HepG2 (cell line): ENCODE measurements at regions not wholly inside any gene's neighbourhood (a gene's known extent, or its start where the extent isn't known, plus 50 kb on each side); places are given as distances from the start of the nearest gene placed in this dataset.

Experiments used
- MLLT10 ChIP-seq: sonication (generic); formaldehyde crosslinking; IDR thresholded peaks from 2 replicates; pipeline ENCODE4 v1.4.0; 2020; ENCODE audit warnings: missing genetic modification reagents
- MTA3 ChIP-seq: sonication (generic); formaldehyde crosslinking; IDR thresholded peaks from 2 replicates; pipeline ENCODE4 v1.4.0; 2020; ENCODE audit warnings: missing genetic modification reagents
- MZF1 ChIP-seq: sonication (generic); formaldehyde crosslinking; IDR thresholded peaks from 2 replicates; pipeline ENCODE4 v1.8.1; 2023; ENCODE audit warnings: mild to moderate bottlenecking, missing genetic modification reagents, borderline replicate concordance
- NFE2L2 ChIP-seq: fragments of 150-350 bp; IDR thresholded peaks from 2 replicates; pipeline ENCODE4 v1.6.1; 2014; ENCODE audit warnings: low read length
- NR3C1 ChIP-seq: sonication (generic); formaldehyde crosslinking; IDR thresholded peaks from 2 replicates; pipeline ENCODE4 v1.4.0; 2020; ENCODE audit warnings: missing genetic modification reagents
- PHF21A ChIP-seq: sonication (generic); formaldehyde crosslinking; IDR thresholded peaks from 2 replicates; pipeline ENCODE4 v1.5.0; 2020; ENCODE audit warnings: mild to moderate bottlenecking, missing genetic modification reagents
- ZBTB7A ChIP-seq: sonication (generic); formaldehyde crosslinking; IDR thresholded peaks from 2 replicates; pipeline ENCODE4 v1.8.0; 2022; ENCODE audit warnings: mild to moderate bottlenecking, missing genetic modification reagents
- ZFP36L2 ChIP-seq: sonication (generic); formaldehyde crosslinking; IDR thresholded peaks from 2 replicates; pipeline ENCODE4 v1.4.0; 2020; ENCODE audit warnings: missing genetic modification reagents
- ZNF343 ChIP-seq: sonication (generic); formaldehyde crosslinking; IDR thresholded peaks from 2 replicates; pipeline ENCODE4 v1.4.0; 2020; ENCODE audit warnings: mild to moderate bottlenecking, missing genetic modification reagents
- ZNF468 ChIP-seq: sonication (generic); formaldehyde crosslinking; IDR thresholded peaks from 2 replicates; pipeline ENCODE4 v1.8.0; 2022; ENCODE audit warnings: mild to moderate bottlenecking, moderate library complexity, missing genetic modification reagents
- ZNF577 ChIP-seq: sonication (generic); formaldehyde crosslinking; IDR thresholded peaks from 2 replicates; pipeline ENCODE4 v1.4.0; 2020; ENCODE audit warnings: mild to moderate bottlenecking, low read depth, missing genetic modification reagents, borderline replicate concordance
- ZNF850 ChIP-seq: sonication (generic); formaldehyde crosslinking; conservative IDR thresholded peaks from 2 replicates; pipeline ENCODE4 v1.9.0; 2021; ENCODE audit warnings: mild to moderate bottlenecking, missing genetic modification reagents
- ZSCAN9 ChIP-seq: IDR thresholded peaks from 2 replicates; pipeline ENCODE4 v1.6.1; 2016; ENCODE audit warnings: borderline replicate concordance
- TF ChIP-seq, protein P1 (sequence below): sonication (generic); formaldehyde crosslinking; IDR thresholded peaks from 2 replicates; pipeline ENCODE4 v1.9.0; 2021; ENCODE audit warnings: missing genetic modification reagents, borderline replicate concordance
- TF ChIP-seq, protein P2 (sequence below): IDR thresholded peaks from 2 replicates; pipeline ENCODE4 v1.6.1; 2016; ENCODE audit warnings: control low read depth
- TF ChIP-seq, protein P3 (sequence below): sonication (generic); formaldehyde crosslinking; IDR thresholded peaks from 2 replicates; pipeline ENCODE4 v1.4.0; 2020; ENCODE audit warnings: mild to moderate bottlenecking, missing genetic modification reagents
- TF ChIP-seq, protein P4 (sequence below), 2 experiments: sonication (generic) in 1 of 2; formaldehyde crosslinking in 1 of 2; IDR thresholded peaks; 2 replicates each; pipeline versions ENCODE4 v1.4.0 to v1.6.1; 2016 to 2020; ENCODE audit warnings: borderline replicate concordance in 1 of 2, low read depth in 1 of 2, mild to moderate bottlenecking in 1 of 2, missing genetic modification reagents in 1 of 2
- TF ChIP-seq, protein P5 (sequence below): sonication (generic); formaldehyde crosslinking; IDR thresholded peaks from 2 replicates; pipeline ENCODE4 v1.5.0; 2020; ENCODE audit warnings: missing genetic modification reagents
- TF ChIP-seq, protein P6 (sequence below): IDR thresholded peaks from 2 replicates; pipeline ENCODE4 v1.6.1; 2018; ENCODE audit warnings: missing genetic modification reagents

DNA sequence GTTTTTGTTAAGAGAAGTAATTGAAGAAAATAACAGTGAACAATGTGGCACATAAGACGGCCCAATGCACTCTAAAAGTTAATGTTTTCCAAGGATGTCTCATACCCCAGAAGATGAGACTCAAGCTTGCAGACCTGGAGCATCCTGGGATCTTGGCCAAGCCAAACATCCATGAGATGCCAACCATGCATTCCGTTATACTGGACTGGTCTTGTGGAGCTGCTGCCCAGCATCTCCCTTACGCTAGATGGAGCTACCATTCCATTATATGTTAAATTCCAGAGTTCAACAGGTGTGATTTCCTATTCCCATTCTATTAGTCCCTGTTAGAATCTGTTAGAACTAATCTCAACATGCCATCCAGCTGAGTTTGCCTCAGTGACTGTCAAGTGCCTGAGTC, 181.8 kb downstream of the PDCD6IP start (continued):
- no peak for TF ChIP-seq ZNF577 (CRISPR knock-in tag)
- TF ChIP-seq NR3C1 (CRISPR knock-in tag) = no peak
- no peak for TF ChIP-seq MZF1 (CRISPR knock-in tag)
- TF ChIP-seq ZNF850 (CRISPR knock-in tag) = no peak
- no peak for TF ChIP-seq ZFP36L2 (CRISPR knock-in tag)
- TF ChIP-seq ZNF343 (CRISPR knock-in tag) = no peak
- TF ChIP-seq ZNF468 (CRISPR knock-in tag) = no peak
- TF ChIP-seq, protein P1, sequence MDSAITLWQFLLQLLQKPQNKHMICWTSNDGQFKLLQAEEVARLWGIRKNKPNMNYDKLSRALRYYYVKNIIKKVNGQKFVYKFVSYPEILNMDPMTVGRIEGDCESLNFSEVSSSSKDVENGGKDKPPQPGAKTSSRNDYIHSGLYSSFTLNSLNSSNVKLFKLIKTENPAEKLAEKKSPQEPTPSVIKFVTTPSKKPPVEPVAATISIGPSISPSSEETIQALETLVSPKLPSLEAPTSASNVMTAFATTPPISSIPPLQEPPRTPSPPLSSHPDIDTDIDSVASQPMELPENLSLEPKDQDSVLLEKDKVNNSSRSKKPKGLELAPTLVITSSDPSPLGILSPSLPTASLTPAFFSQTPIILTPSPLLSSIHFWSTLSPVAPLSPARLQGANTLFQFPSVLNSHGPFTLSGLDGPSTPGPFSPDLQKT (CRISPR knock-in tag) = no peak
- TF ChIP-seq, protein P2, sequence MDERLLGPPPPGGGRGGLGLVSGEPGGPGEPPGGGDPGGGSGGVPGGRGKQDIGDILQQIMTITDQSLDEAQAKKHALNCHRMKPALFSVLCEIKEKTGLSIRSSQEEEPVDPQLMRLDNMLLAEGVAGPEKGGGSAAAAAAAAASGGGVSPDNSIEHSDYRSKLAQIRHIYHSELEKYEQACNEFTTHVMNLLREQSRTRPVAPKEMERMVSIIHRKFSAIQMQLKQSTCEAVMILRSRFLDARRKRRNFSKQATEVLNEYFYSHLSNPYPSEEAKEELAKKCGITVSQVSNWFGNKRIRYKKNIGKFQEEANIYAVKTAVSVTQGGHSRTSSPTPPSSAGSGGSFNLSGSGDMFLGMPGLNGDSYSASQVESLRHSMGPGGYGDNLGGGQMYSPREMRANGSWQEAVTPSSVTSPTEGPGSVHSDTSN = no peak
- no peak for TF ChIP-seq ZBTB7A (CRISPR knock-in tag)
- TF ChIP-seq, protein P3, sequence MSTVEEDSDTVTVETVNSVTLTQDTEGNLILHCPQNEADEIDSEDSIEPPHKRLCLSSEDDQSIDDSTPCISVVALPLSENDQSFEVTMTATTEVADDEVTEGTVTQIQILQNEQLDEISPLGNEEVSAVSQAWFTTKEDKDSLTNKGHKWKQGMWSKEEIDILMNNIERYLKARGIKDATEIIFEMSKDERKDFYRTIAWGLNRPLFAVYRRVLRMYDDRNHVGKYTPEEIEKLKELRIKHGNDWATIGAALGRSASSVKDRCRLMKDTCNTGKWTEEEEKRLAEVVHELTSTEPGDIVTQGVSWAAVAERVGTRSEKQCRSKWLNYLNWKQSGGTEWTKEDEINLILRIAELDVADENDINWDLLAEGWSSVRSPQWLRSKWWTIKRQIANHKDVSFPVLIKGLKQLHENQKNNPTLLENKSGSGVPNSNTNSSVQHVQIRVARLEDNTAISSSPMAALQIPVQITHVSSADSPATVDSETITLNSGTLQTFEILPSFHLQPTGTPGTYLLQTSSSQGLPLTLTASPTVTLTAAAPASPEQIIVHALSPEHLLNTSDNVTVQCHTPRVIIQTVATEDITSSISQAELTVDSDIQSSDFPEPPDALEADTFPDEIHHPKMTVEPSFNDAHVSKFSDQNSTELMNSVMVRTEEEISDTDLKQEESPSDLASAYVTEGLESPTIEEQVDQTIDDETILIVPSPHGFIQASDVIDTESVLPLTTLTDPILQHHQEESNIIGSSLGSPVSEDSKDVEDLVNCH (CRISPR knock-in tag) = no peak
- no peak for TF ChIP-seq PHF21A (CRISPR knock-in tag)
- no peak for TF ChIP-seq ZSCAN9 (CRISPR knock-in tag)
- no peak for TF ChIP-seq MLLT10 (CRISPR knock-in tag)
- TF ChIP-seq MTA3 (CRISPR knock-in tag) = no peak
- no peak for TF ChIP-seq NFE2L2
- TF ChIP-seq, protein P4, sequence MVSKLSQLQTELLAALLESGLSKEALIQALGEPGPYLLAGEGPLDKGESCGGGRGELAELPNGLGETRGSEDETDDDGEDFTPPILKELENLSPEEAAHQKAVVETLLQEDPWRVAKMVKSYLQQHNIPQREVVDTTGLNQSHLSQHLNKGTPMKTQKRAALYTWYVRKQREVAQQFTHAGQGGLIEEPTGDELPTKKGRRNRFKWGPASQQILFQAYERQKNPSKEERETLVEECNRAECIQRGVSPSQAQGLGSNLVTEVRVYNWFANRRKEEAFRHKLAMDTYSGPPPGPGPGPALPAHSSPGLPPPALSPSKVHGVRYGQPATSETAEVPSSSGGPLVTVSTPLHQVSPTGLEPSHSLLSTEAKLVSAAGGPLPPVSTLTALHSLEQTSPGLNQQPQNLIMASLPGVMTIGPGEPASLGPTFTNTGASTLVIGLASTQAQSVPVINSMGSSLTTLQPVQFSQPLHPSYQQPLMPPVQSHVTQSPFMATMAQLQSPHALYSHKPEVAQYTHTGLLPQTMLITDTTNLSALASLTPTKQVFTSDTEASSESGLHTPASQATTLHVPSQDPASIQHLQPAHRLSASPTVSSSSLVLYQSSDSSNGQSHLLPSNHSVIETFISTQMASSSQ (IDR thresholded peaks at IDR 0.05; ENCODE audit: low read depth) = no peak
- TF ChIP-seq, protein P4 (CRISPR knock-in tag; IDR thresholded peaks at IDR 0.05; ENCODE audit: borderline replicate concordance) = no peak
- TF ChIP-seq, protein P5, sequence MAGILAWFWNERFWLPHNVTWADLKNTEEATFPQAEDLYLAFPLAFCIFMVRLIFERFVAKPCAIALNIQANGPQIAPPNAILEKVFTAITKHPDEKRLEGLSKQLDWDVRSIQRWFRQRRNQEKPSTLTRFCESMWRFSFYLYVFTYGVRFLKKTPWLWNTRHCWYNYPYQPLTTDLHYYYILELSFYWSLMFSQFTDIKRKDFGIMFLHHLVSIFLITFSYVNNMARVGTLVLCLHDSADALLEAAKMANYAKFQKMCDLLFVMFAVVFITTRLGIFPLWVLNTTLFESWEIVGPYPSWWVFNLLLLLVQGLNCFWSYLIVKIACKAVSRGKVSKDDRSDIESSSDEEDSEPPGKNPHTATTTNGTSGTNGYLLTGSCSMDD (CRISPR knock-in tag) = no peak
- TF ChIP-seq, protein P6, sequence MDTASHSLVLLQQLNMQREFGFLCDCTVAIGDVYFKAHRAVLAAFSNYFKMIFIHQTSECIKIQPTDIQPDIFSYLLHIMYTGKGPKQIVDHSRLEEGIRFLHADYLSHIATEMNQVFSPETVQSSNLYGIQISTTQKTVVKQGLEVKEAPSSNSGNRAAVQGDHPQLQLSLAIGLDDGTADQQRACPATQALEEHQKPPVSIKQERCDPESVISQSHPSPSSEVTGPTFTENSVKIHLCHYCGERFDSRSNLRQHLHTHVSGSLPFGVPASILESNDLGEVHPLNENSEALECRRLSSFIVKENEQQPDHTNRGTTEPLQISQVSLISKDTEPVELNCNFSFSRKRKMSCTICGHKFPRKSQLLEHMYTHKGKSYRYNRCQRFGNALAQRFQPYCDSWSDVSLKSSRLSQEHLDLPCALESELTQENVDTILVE (CRISPR knock-in tag) = no peak
